Pancreas (tissue), 10 donors: ENCODE measurements at regions not wholly inside any gene's neighbourhood (a gene's known extent, or its start where the extent isn't known, plus 50 kb on each side); places are given as distances from the start of the nearest gene placed in this dataset.

Source experiments
- ATAC-seq, 4 donors: fragments of 200-7000 bp; cut with Tn5 transposase; one replicate each; pipeline versions ENCODE4 v1.8.0 to v1.9.1; 2020; ENCODE audit warnings: mild to moderate bottlenecking in 4 of 4, moderate library complexity in 4 of 4
- DNase-seq, 6 donors: peaks; one replicate each; pipeline ENCODE4 v3.0.0-alpha.2; 2020
- FAIRE-seq: peaks from 2 replicates; lab custom pipeline; 2012; peaks lifted over from hg19 to GRCh38; lab: Jason Lieb, UNC
- H3K27ac ChIP-seq, 4 donors: fragments of 200-600 bp; sonication (generic); 1 replicate in 3 of 4; 2 replicates in 1 of 4; pipeline versions ENCODE4 v1.5.0 to v1.8.0; 2020
- H3K27me3 ChIP-seq, 4 donors: fragments of 200-600 bp; one replicate each; pipeline ENCODE4 v1.8.0; 2021
- H3K36me3 ChIP-seq, 3 donors: fragments of 200-600 bp; sonication (generic) in 1 of 3; one replicate each; pipeline versions ENCODE4 v1.5.0 to v1.8.0; 2020 to 2021
- H3K4me1 ChIP-seq, 3 donors: fragments of 200-600 bp; one replicate each; pipeline ENCODE4 v1.8.0; 2021
- H3K4me3 ChIP-seq, 4 donors: fragments of 200-600 bp; sonication (generic) in 2 of 4; one replicate each; pipeline versions ENCODE4 v1.5.0 to v1.8.0; 2020 to 2021
- H3K9me3 ChIP-seq, 4 donors: fragments of 200-600 bp; one replicate each; pipeline ENCODE4 v1.8.0; 2021
- CTCF ChIP-seq, 4 donors: fragments of 200-600 bp; sonication (generic) in 3 of 4; IDR thresholded peaks; one replicate each; pipeline versions ENCODE4 v1.5.0 to v1.8.0; 2021; ENCODE audit warnings: antibody characterized with exemption in 4 of 4
- WGBS, 2 donors: extraction: QIAGEN DNeasy Blood & Tissue Kit; methylation state at CpG; one replicate each; pipeline ENCODE4 v1.1.7; 2013; 5-methylcytosine and 5-hydroxymethylcytosine counted together
- intact Hi-C, 3 donors: fragments of 100-400 bp; cut with DNase I; formaldehyde crosslinking; loops; one replicate each; pipeline versions ENCODE4 v1.11.1 to v1.14.2; 2022
- donor health status: healthy with polysubstance abuse.
- donor health status: DM: no; HTN: no; CAD: no; lungs with moderate emphysema.
- donor health status: DM: no; HTN: no; CAD: no.
- donor health status: control.
- donor health status: control.
- donor health status: Bipolar disorder and iron deficiency.
- donor health status: DM: yes; HTN: yes; CAD: no.
- donor health status: DM: no; HTN: no; CAD: no.
- donor health status: DM: no; HTN: no; CAD: no.
- donor health status: DM: yes; HTN: yes; CAD: no.

DNA sequence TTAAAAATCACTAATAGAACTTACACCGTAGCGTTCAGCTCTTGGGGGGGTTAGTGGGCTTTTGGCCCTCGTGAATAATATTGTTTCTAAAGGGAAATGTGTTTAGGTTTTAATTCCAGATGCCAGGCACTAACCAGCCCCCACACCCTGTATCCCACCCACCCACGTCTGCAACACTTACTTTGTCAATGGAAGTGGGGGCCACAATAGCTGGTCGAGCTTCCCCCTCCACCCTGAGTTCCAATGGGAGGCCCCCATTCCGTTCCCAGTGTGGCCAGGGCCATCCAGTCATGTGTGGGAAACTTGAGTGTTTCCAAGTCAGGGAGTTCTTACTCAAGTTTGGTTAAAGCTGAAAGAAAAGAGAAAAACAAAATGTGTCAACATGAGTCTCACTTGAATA lies 271.4 kb downstream of the ENC1 start:
- Histone ChIP-seq H3K27me3 (no peaks in the 10 kb centered on the region), H3K4me1 (no peaks in the 10 kb centered on the region), H3K9me3 (no peaks in the 10 kb centered on the region), H3K27ac (no peak overlapping the region), H3K4me3 (no peak overlapping the region), H3K36me3 (no peaks in the 10 kb centered on the region)
- intact Hi-C loops: no loop called here
- FAIRE-seq (no peak), DNase-seq (no peak), ATAC-seq (no peak)
- 88 to 92% methylated on average over 6 of the region's 6 CpGs for whole genome bisulfite sequencing, 2 donors
- no peak for TF ChIP-seq CTCF (IDR thresholded peaks at IDR 0.05)

DNA sequence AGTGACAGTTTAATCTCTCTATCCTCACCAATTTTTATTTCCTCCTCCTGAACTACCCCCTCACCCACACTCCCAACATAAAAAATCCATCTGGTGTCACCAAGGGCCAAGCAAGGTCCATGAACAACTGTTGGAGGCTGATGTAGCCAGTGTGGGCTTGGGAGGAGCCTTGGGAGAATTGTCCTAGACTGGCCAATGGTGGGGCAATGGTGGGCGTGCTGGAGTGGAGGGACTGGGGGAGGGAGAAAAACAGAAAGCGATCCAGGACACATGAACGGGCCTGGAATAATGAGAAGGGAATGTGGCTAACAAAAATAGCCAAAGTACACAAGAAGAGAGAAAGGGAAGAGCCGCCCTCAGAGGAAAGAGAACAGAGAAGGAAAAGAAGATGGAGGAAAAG lies 272.6 kb downstream of the ENC1 start:
- 87 to 89% methylated on average over 4 of the region's 4 CpGs for WGBS, 2 donors
- ATAC-seq (peak in 1 of 4 donors; percentile 41), FAIRE-seq (no peak), DNase-seq (no peak)
- Histone ChIP-seq H3K4me1 (no peaks in the 10 kb centered on the region), H3K27me3 (no peaks in the 10 kb centered on the region), H3K27ac (no peak overlapping the region), H3K4me3 (no peak overlapping the region), H3K9me3 (no peaks in the 10 kb centered on the region), H3K36me3 (no peaks in the 10 kb centered on the region)
- intact Hi-C loops: no loop called here
- no peak for TF ChIP-seq CTCF (IDR thresholded peaks at IDR 0.05)

- H3K27me3 ChIP-seq: no peaks in the 10 kb centered on the region
- TF ChIP-seq CTCF (IDR thresholded peaks at IDR 0.05): no peak
- no peak for FAIRE-seq
- no peak overlapping the region for H3K27ac ChIP-seq
- WGBS, 2 donors: 69 to 75% methylated on average over 4 of the region's 4 CpGs
- no peak for DNase-seq
- no peaks in the 10 kb centered on the region for H3K4me1 ChIP-seq
- H3K36me3 ChIP-seq: no peaks in the 10 kb centered on the region
- intact Hi-C loops: no loop called here
- ATAC-seq: peak in 2 of 4 donors; percentile 22 to 26
- H3K4me3 ChIP-seq: no peak overlapping the region
- H3K9me3 ChIP-seq: no peaks in the 10 kb centered on the region
These were observed 273.2 kb downstream of the ENC1 start for GRCh38 chr5:74367241-74367733.

- no peak for ATAC-seq
- 92 to 96% methylated on average over 1 of the region's 1 CpG for WGBS, 2 donors
- FAIRE-seq: no peak
- H3K4me3 ChIP-seq: no peak overlapping the region
- no peak for TF ChIP-seq CTCF (IDR thresholded peaks at IDR 0.05)
- no peaks in the 10 kb centered on the region for H3K36me3 ChIP-seq
- H3K27ac ChIP-seq: no peak overlapping the region
- DNase-seq: no peak
- no peaks in the 10 kb centered on the region for H3K27me3 ChIP-seq
- H3K4me1 ChIP-seq: no peaks in the 10 kb centered on the region
- intact Hi-C loops: no loop called here
- H3K9me3 ChIP-seq: no peaks in the 10 kb centered on the region
These were observed 274.8 kb downstream of the ENC1 start for GRCh38 chr5:74365723-74366122.

DNA sequence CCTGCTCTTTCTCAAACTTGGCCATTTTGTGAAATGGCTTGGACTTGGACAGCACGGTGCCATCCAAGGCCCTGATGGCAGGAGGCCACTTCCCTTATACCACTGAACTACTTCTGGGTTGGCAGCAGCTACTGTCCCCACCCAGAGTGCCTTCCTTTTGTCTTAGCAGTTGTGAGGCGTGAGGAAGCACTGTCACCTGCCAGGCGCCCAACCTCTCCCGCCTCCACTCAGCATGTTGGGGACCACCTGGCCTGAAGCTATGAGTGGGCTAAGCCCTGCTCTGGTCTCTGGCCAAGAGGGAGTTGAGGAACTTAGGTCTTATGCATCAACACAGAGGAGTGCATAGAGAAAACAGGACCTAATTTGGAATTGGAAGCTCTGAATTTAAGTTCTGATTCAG lies 276.0 kb downstream of the ENC1 start:
- Histone ChIP-seq H3K9me3 (no peaks in the 10 kb centered on the region), H3K4me3 (no peak overlapping the region), H3K27me3 (no peaks in the 10 kb centered on the region), H3K36me3 (no peaks in the 10 kb centered on the region), H3K4me1 (no peaks in the 10 kb centered on the region), H3K27ac (no peak overlapping the region)
- DNase-seq: no peak
- no peak for FAIRE-seq
- intact Hi-C loops: no loop called here
- 92 to 97% methylated on average over 4 of the region's 4 CpGs for WGBS, 2 donors
- TF ChIP-seq CTCF (IDR thresholded peaks at IDR 0.05): no peak
- ATAC-seq: no peak
